K562 (cell line): ENCODE measurements at regions not wholly inside any gene's neighbourhood (a gene's known extent, or its start where the extent isn't known, plus 50 kb on each side); places are given as distances from the start of the nearest gene placed in this dataset.

Experiments
- ATAC-seq: fragments of 200-7000 bp; cut with Tn5 transposase; 3 replicates; pipeline ENCODE4 v1.9.1; 2020; ENCODE audit warnings: moderate library complexity
- BruUV-seq: library from RNA; stranded (reverse); fragments of 400-500 nt; replicated peaks from 2 replicates; lab custom pipeline; 2021; lab: Mats Ljungman, UMichigan
- CTCF ChIA-PET: fragments of 300-600 bp; formaldehyde crosslinking; extraction: SDS; loops from one replicate; lab custom pipeline; 2021; ENCODE audit warnings: low intra/inter-chr PET ratio; lab: Yijun Ruan, JAX
- POLR2A ChIA-PET: fragments of 300-600, 350-650 bp; sonication (Branson Sonifier 250); formaldehyde crosslinking; extraction: SDS; loops from one replicate; lab custom pipeline; 2021; ENCODE audit warnings: antibody characterized with exemption, inconsistent platforms; lab: Yijun Ruan, JAX
- DNase-seq, 4 experiments: peaks; one replicate each; pipeline versions ENCODE4 v3.0.0 to v3.0.0-alpha.2; 2011 to 2018; ENCODE audit warnings: low spot score in 3 of 4, mixed read lengths in 3 of 4; ENCODE audit errors: extremely low read depth in 1 of 4
- FAIRE-seq: peaks from 2 replicates; lab custom pipeline; 2011; peaks lifted over from hg19 to GRCh38; lab: Jason Lieb, UNC
- H2AFZ ChIP-seq: 2 replicates; pipeline ENCODE4 v1.6.0; 2011; ENCODE audit warnings: low read depth, low read length, control low read depth, inconsistent platforms
- H3K27ac ChIP-seq: fragments of 200-600 bp; 3 replicates; pipeline ENCODE4 v1.8.0; 2011; ENCODE audit warnings: low read depth, mild to moderate bottlenecking, control low read depth, inconsistent platforms, low read length, moderate library complexity, mixed read lengths; ENCODE audit errors: extremely low read depth
- H3K27me3 ChIP-seq, 2 experiments: fragments of 300-600 bp in 1 of 2; 2 replicates in 1 of 2; 3 replicates in 1 of 2; pipeline versions ENCODE4 v1.6.0 to v1.8.0; 2011; ENCODE audit warnings: inconsistent platforms in 2 of 2, low read length in 2 of 2, mild to moderate bottlenecking in 1 of 2, mixed read lengths in 1 of 2, moderate library complexity in 1 of 2; ENCODE audit not compliant: control insufficient read depth in 2 of 2, insufficient read depth in 2 of 2
- H3K36me3 ChIP-seq: fragments of 300-600 bp; 3 replicates; pipeline ENCODE4 v1.8.0; 2011; ENCODE audit warnings: mild to moderate bottlenecking, low read length, inconsistent platforms; ENCODE audit not compliant: control insufficient read depth, insufficient read depth
- H3K4me1 ChIP-seq, 2 experiments: fragments of 200-600 bp in 1 of 2; replicated peaks in 1 of 2; 2 replicates in 1 of 2; 3 replicates in 1 of 2; pipeline versions ENCODE4 v1.5.1 to v1.8.0; 2011; ENCODE audit warnings: inconsistent platforms in 2 of 2, low read length in 2 of 2, mild to moderate bottlenecking in 1 of 2, mixed read lengths in 1 of 2, moderate library complexity in 1 of 2; ENCODE audit not compliant: control insufficient read depth in 2 of 2, insufficient read depth in 2 of 2
- H3K4me2 ChIP-seq: 2 replicates; pipeline ENCODE4 v1.6.1; 2011; ENCODE audit warnings: low read length, control low read depth, inconsistent platforms, mixed read lengths; ENCODE audit not compliant: insufficient read depth
- H3K4me3 ChIP-seq: fragments of 200-600 bp; sonication (generic), shearing (Covaris generic); 2 replicates; pipeline ENCODE4 v1.5.1; 2016; ENCODE audit warnings: control low read depth, inconsistent platforms
- H3K79me2 ChIP-seq: fragments of 200-600 bp; 3 replicates; pipeline ENCODE4 v1.8.0; 2011; ENCODE audit warnings: low read length, inconsistent platforms; ENCODE audit not compliant: control insufficient read depth, insufficient read depth
- H3K9ac ChIP-seq, 2 experiments: 2 replicates each; pipeline versions ENCODE4 v1.6.0 to v1.6.1; 2011; ENCODE audit warnings: low read depth in 2 of 2, low read length in 2 of 2, control low read depth in 1 of 2, inconsistent platforms in 1 of 2, mild to moderate bottlenecking in 1 of 2, mixed read lengths in 1 of 2; ENCODE audit not compliant: insufficient read depth in 1 of 2
- H3K9me1 ChIP-seq: one replicate; pipeline ENCODE4 v1.6.0; 2011; ENCODE audit warnings: inconsistent platforms, mild to moderate bottlenecking, low read length, moderate library complexity; ENCODE audit not compliant: control insufficient read depth, insufficient read depth
- H3K9me3 ChIP-seq: replicated peaks from 2 replicates; pipeline ENCODE4 v1.5.1; 2011; ENCODE audit warnings: low read depth, low read length, inconsistent platforms; ENCODE audit not compliant: control insufficient read depth, insufficient read depth
- H4K20me1 ChIP-seq: replicated peaks from 2 replicates; pipeline ENCODE4 v1.6.1; 2011; ENCODE audit warnings: low read length, inconsistent platforms, mixed read lengths; ENCODE audit not compliant: control insufficient read depth, insufficient read depth
- FOXK2 ChIP-seq, 2 experiments: fragments of 450-650 bp; IDR thresholded peaks in 1 of 2; conservative IDR thresholded peaks in 1 of 2; 2 replicates each; pipeline ENCODE4 v1.6.1; 2016; ENCODE audit warnings: low read depth in 2 of 2, mild to moderate bottlenecking in 1 of 2
- HNRNPUL1 ChIP-seq: fragments of 200-400 bp; formaldehyde crosslinking; IDR thresholded peaks from 2 replicates; pipeline ENCODE4 v1.6.1; 2017; ENCODE audit warnings: low read length
- KDM1A ChIP-seq, 2 experiments: fragments of 450-650 bp; IDR thresholded peaks; 2 replicates each; pipeline ENCODE4 v1.6.1; 2016; ENCODE audit warnings: mild to moderate bottlenecking in 2 of 2
- KDM4B ChIP-seq, 2 experiments: fragments of 450-650 bp in 1 of 2; sonication (generic) in 1 of 2; IDR thresholded peaks; 2 replicates each; pipeline ENCODE4 v1.6.1; 2016 to 2017; ENCODE audit warnings: borderline replicate concordance in 2 of 2, antibody characterized with exemption in 1 of 2, low read depth in 1 of 2, mild to moderate bottlenecking in 1 of 2
- NCOA2 ChIP-seq, 2 experiments: fragments of 450-650 bp; IDR thresholded peaks; 2 replicates each; pipeline ENCODE4 v1.6.1; 2018; ENCODE audit warnings: mild to moderate bottlenecking in 2 of 2, moderate library complexity in 1 of 2; ENCODE audit not compliant: partially characterized antibody in 2 of 2
- RCOR1 ChIP-seq, 2 experiments: IDR thresholded peaks; 2 replicates each; pipeline ENCODE4 v1.6.1; 2012; ENCODE audit warnings: low read depth in 2 of 2, low read length in 2 of 2, borderline replicate concordance in 1 of 2, improper control_type of control experiment in 1 of 2
- TCF7 ChIP-seq: sonication (generic); IDR thresholded peaks from 2 replicates; pipeline ENCODE4 v1.6.1; 2016; ENCODE audit warnings: antibody characterized with exemption, borderline replicate concordance
- TCFL5 ChIP-seq: fragments of 250-450 bp; sonication (Bioruptor Pico); conservative IDR thresholded peaks from 2 replicates; pipeline ENCODE4 v1.6.1; 2021; ENCODE audit warnings: mild to moderate bottlenecking, moderate library complexity, matching md5 sums
- TFAM ChIP-seq: fragments of 250-450 bp; sonication (Bioruptor Pico); conservative IDR thresholded peaks from 2 replicates; pipeline ENCODE4 v1.5.0; 2021; ENCODE audit warnings: mild to moderate bottlenecking, moderate library complexity
- ZNF124 ChIP-seq: sonication (generic); formaldehyde crosslinking; IDR thresholded peaks from 2 replicates; pipeline ENCODE4 v1.8.1; 2022; ENCODE audit warnings: missing genetic modification reagents
- ZNF217 ChIP-seq: sonication (generic); formaldehyde crosslinking; IDR thresholded peaks from 2 replicates; pipeline ENCODE4 v1.8.0; 2022; ENCODE audit warnings: mild to moderate bottlenecking, missing genetic modification reagents
- ZNF75A ChIP-seq: fragments of 450-650 bp; formaldehyde crosslinking; IDR thresholded peaks from 2 replicates; pipeline ENCODE4 v1.4.0; 2020; ENCODE audit warnings: mild to moderate bottlenecking
- WGBS: fragments of 100-300 bp; shearing (Covaris generic); methylation state at CpG from one replicate; pipeline ENCODE4 v1.1.6; 2016; ENCODE audit warnings: low coverage, mixed read lengths; ENCODE audit not compliant: insufficient coverage; ENCODE audit errors: missing lambda C conversion rate; 5-methylcytosine and 5-hydroxymethylcytosine counted together
- in situ Hi-C: fragments of 300-500 bp; cut with MboI; formaldehyde crosslinking; loops from 4 replicates; pipeline ENCODE4 v1.15.0; 2018; ENCODE audit warnings: inconsistent platforms, mixed read lengths
- intact Hi-C: fragments of 100-400 bp; cut with micrococcal nuclease; formaldehyde crosslinking; loops from 2 replicates; pipeline ENCODE4 v1.14.2; 2022
- TF ChIP-seq, protein P1 (sequence below): IDR thresholded peaks from 2 replicates; pipeline ENCODE4 v1.6.1; 2016; ENCODE audit warnings: missing genetic modification characterization, missing compliant biosample characterization
- TF ChIP-seq, protein P2 (sequence below): fragments of 450-650 bp; IDR thresholded peaks from one replicate; pipeline ENCODE4 v1.6.1; 2018; ENCODE audit warnings: mild to moderate bottlenecking, moderate library complexity; ENCODE audit not compliant: partially characterized antibody

GRCh38 chr13:103153466-103153865 lies 87.2 kb upstream of the SLC10A2 start:
- in situ Hi-C loops = no loop called here
- no peak for FAIRE-seq
- POLR2A ChIA-PET = no interaction called here

GRCh38 chr13:103147961-103148360 lies 81.7 kb upstream of the SLC10A2 start:
- no peaks in the 10 kb centered on the region for H3K9me3 ChIP-seq
- no peak overlapping the region for H3K4me3 ChIP-seq
- intact Hi-C loops = no loop called here
- FAIRE-seq (no peak), DNase-seq (no peak), ATAC-seq (no peak)
- H3K9ac ChIP-seq = no peak overlapping the region
- POLR2A ChIA-PET = no interaction called here
- no peak overlapping the region for H3K27ac ChIP-seq
- BruUV-seq = no TSS peak
- H3K9me1 ChIP-seq = no peaks in the 10 kb centered on the region
- H2AFZ ChIP-seq = no peak overlapping the region
- H3K4me2 ChIP-seq = no peak overlapping the region
- no peaks in the 10 kb centered on the region for H4K20me1 ChIP-seq
- in situ Hi-C loops = no loop called here
- CTCF ChIA-PET = no interaction called here
- no peaks in the 10 kb centered on the region for H3K27me3 ChIP-seq
- no peaks in the 10 kb centered on the region for H3K79me2 ChIP-seq
- WGBS = 0% methylated on average over 9 of the region's 9 CpGs
- no peaks in the 10 kb centered on the region for H3K4me1 ChIP-seq
- H3K36me3 ChIP-seq = no peaks in the 10 kb centered on the region
- no peak for TF ChIP-seq ZNF124
- TF ChIP-seq FOXK2 (conservative IDR thresholded peaks at IDR 0.05 in 1 of 2, IDR thresholded peaks at IDR 0.05 in 1 of 2; ENCODE audit: low read depth in 2 of 2) = no peak
- TF ChIP-seq TCF7 = no peak
- TF ChIP-seq HNRNPUL1 = no peak
- no peak for TF ChIP-seq KDM4B (IDR thresholded peaks at IDR 0.05; ENCODE audit: borderline replicate concordance in 2 of 2, low read depth in 1 of 2)
- TF ChIP-seq, protein P1, sequence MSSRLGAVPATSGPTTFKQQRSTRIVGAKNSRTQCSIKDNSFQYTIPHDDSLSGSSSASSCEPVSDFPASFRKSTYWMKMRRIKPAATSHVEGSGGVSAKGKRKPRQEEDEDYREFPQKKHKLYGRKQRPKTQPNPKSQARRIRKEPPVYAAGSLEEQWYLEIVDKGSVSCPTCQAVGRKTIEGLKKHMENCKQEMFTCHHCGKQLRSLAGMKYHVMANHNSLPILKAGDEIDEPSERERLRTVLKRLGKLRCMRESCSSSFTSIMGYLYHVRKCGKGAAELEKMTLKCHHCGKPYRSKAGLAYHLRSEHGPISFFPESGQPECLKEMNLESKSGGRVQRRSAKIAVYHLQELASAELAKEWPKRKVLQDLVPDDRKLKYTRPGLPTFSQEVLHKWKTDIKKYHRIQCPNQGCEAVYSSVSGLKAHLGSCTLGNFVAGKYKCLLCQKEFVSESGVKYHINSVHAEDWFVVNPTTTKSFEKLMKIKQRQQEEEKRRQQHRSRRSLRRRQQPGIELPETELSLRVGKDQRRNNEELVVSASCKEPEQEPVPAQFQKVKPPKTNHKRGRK (tag) = no peak
- TF ChIP-seq, protein P2, sequence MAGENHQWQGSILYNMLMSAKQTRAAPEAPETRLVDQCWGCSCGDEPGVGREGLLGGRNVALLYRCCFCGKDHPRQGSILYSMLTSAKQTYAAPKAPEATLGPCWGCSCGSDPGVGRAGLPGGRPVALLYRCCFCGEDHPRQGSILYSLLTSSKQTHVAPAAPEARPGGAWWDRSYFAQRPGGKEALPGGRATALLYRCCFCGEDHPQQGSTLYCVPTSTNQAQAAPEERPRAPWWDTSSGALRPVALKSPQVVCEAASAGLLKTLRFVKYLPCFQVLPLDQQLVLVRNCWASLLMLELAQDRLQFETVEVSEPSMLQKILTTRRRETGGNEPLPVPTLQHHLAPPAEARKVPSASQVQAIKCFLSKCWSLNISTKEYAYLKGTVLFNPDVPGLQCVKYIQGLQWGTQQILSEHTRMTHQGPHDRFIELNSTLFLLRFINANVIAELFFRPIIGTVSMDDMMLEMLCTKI = no peak
- no peak for TF ChIP-seq RCOR1 (IDR thresholded peaks at IDR 0.05; ENCODE audit: borderline replicate concordance in 1 of 2, low read depth in 2 of 2, low read length in 2 of 2)
- TF ChIP-seq ZNF75A (CRISPR knock-in tag) = no peak

More at GRCh38 chr13:103153466-103153865, 87.2 kb upstream of the SLC10A2 start:
- WGBS = 0% methylated on average over 2 of the region's 2 CpGs
- BruUV-seq = no TSS peak
- no peaks in the 10 kb centered on the region for H3K9me1 ChIP-seq
- no peak overlapping the region for H3K4me2 ChIP-seq
- H4K20me1 ChIP-seq = no peaks in the 10 kb centered on the region
- H3K27me3 ChIP-seq = no peaks in the 10 kb centered on the region
- no peak overlapping the region for H3K4me3 ChIP-seq
- no peak for ATAC-seq
- CTCF ChIA-PET = no interaction called here
- no peak overlapping the region for H3K27ac ChIP-seq
- no peak overlapping the region for H3K9ac ChIP-seq
- no peaks in the 10 kb centered on the region for H3K36me3 ChIP-seq
- H3K4me1 ChIP-seq = no peaks in the 10 kb centered on the region
- H3K79me2 ChIP-seq = no peaks in the 10 kb centered on the region
- TF ChIP-seq TFAM (CRISPR knock-in tag) = no peak
- no peak for TF ChIP-seq ZNF217 (CRISPR knock-in tag)
- TF ChIP-seq NCOA2 (IDR thresholded peaks at IDR 0.05; ENCODE audit: partially characterized antibody in 2 of 2) = no peak
- no peak for TF ChIP-seq TCFL5 (CRISPR knock-in tag)
- no peak for TF ChIP-seq KDM1A (IDR thresholded peaks at IDR 0.05)
- H2AFZ ChIP-seq = no peak overlapping the region
- no peak for DNase-seq
- intact Hi-C loops = no loop called here
- H3K9me3 ChIP-seq = no peaks in the 10 kb centered on the region
